ENCODE measurements at regions not wholly inside any gene's neighbourhood (a gene's known extent, or its start where the extent isn't known, plus 50 kb on each side); places are given as distances from the start of the nearest gene placed in this dataset.

DNA sequence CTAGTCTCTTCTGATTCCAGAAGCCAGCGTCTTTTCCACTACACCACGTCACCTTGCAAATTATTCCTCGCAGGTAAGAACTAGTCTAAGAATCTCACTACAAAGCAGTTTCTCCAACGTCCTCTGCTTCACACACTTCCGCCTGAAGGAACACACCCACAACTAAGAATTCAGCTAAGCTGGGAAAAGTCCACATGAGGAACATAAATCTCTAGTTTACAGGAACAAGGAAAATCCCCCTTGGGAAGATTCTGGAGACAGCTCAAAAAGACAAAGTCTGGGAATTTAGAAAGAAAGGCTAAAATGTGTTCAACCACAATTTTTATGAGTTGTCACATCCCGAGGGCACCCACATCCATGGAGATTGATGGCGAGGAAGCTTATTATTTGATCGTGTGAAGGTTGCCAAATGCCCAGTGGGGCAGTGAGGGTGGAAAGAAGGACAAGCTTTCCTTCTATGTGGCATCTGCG lies 780.2 kb upstream of the TBX3 start:
- TF ChIP-seq, protein P1, sequence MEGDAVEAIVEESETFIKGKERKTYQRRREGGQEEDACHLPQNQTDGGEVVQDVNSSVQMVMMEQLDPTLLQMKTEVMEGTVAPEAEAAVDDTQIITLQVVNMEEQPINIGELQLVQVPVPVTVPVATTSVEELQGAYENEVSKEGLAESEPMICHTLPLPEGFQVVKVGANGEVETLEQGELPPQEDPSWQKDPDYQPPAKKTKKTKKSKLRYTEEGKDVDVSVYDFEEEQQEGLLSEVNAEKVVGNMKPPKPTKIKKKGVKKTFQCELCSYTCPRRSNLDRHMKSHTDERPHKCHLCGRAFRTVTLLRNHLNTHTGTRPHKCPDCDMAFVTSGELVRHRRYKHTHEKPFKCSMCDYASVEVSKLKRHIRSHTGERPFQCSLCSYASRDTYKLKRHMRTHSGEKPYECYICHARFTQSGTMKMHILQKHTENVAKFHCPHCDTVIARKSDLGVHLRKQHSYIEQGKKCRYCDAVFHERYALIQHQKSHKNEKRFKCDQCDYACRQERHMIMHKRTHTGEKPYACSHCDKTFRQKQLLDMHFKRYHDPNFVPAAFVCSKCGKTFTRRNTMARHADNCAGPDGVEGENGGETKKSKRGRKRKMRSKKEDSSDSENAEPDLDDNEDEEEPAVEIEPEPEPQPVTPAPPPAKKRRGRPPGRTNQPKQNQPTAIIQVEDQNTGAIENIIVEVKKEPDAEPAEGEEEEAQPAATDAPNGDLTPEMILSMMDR (IDR thresholded peaks at IDR 0.05) = no peak
- TF ChIP-seq EZH2 (IDR thresholded peaks at IDR 0.05) = no peak
